ENCODE measurements at regions not wholly inside any gene's neighbourhood (a gene's known extent, or its start where the extent isn't known, plus 50 kb on each side); places are given as distances from the start of the nearest gene placed in this dataset.

- Histone ChIP-seq H2AFZ (ENCODE audit: low read depth, low read length) (no peak overlapping the region), H4K20me1 (ENCODE audit: insufficient read depth, low read length) (no peaks in the 10 kb centered on the region), H3K36me3 (replicated peaks; ENCODE audit: low read depth, low read length) (no peaks in the 10 kb centered on the region), H3K4me2 (ENCODE audit: low read length) (no peak overlapping the region), H3K27me3 (ENCODE audit: low read depth, low read length) (no peaks in the 10 kb centered on the region), H3K9ac (ENCODE audit: low read length) (no peak overlapping the region), H3K79me2 (ENCODE audit: low read length) (no peaks in the 10 kb centered on the region), H3K4me3 (ENCODE audit: low read length) (no peak overlapping the region), H3K27ac (ENCODE audit: low read length) (no peak overlapping the region), H3K4me1 (ENCODE audit: low read length) (no peaks in the 10 kb centered on the region), H3K9me3 (ENCODE audit: insufficient read depth, low read length) (no peaks in the 10 kb centered on the region)
- TF ChIP-seq CTCF (IDR thresholded peaks at IDR 0.05; ENCODE audit: low read depth, low read length) (no peak), EZH2phosphoT487 (IDR thresholded peaks at IDR 0.05; ENCODE audit: low read depth) (no peak)
Observed at GRCh38 chrY:15162211-15162610, 637.9 kb downstream of the NLGN4Y start.

- Histone ChIP-seq H2AFZ (ENCODE audit: low read depth, low read length) (no peak overlapping the region), H3K4me3 (ENCODE audit: low read length) (no peak overlapping the region), H3K27ac (ENCODE audit: low read length) (no peak overlapping the region), H4K20me1 (ENCODE audit: insufficient read depth, low read length) (no peaks in the 10 kb centered on the region), H3K4me1 (ENCODE audit: low read length) (no peaks in the 10 kb centered on the region; the same call in 1 of the 2 replicates), H3K79me2 (ENCODE audit: low read length) (no peaks in the 10 kb centered on the region), H3K4me2 (ENCODE audit: low read length) (no peak overlapping the region), H3K36me3 (replicated peaks; ENCODE audit: low read depth, low read length) (no peaks in the 10 kb centered on the region), H3K27me3 (ENCODE audit: low read depth, low read length) (no peaks in the 10 kb centered on the region), H3K9me3 (ENCODE audit: insufficient read depth, low read length) (no peaks in the 10 kb centered on the region), H3K9ac (ENCODE audit: low read length) (no peak overlapping the region)
- TF ChIP-seq CTCF (IDR thresholded peaks at IDR 0.05; ENCODE audit: low read depth, low read length) (no peak), EZH2phosphoT487 (IDR thresholded peaks at IDR 0.05; ENCODE audit: low read depth) (no peak)
Observed at GRCh38 chrY:15179890-15180289, 655.6 kb downstream of the NLGN4Y start.

- no peaks in the 10 kb centered on the region for H3K9me3 ChIP-seq (ENCODE audit: insufficient read depth, low read length)
- H3K79me2 ChIP-seq (ENCODE audit: low read length), result no peaks in the 10 kb centered on the region
- no peaks in the 10 kb centered on the region for H3K36me3 ChIP-seq (replicated peaks; ENCODE audit: low read depth, low read length)
- TF ChIP-seq CTCF (IDR thresholded peaks at IDR 0.05; ENCODE audit: low read depth, low read length) (peak; percentile 41), EZH2phosphoT487 (IDR thresholded peaks at IDR 0.05; ENCODE audit: low read depth) (no peak)
- no peaks in the 10 kb centered on the region for H4K20me1 ChIP-seq (ENCODE audit: insufficient read depth, low read length)
- no peaks in the 10 kb centered on the region for H3K27me3 ChIP-seq (ENCODE audit: low read depth, low read length)
- H3K9ac ChIP-seq (ENCODE audit: low read length), result no peak overlapping the region
- H3K4me1 ChIP-seq (ENCODE audit: low read length), result 0 out of 2 replicates have a peak, but pooled peaks cover 4% of the 10 kb centered on the region
- H3K4me3 ChIP-seq (ENCODE audit: low read length), result no peak overlapping the region
- H3K4me2 ChIP-seq (ENCODE audit: low read length), result no peak overlapping the region
- no peak overlapping the region for H3K27ac ChIP-seq (ENCODE audit: low read length)
- H2AFZ ChIP-seq (ENCODE audit: low read depth, low read length), result no peak overlapping the region
Observed at GRCh38 chrY:15229056-15229455, 704.7 kb downstream of the NLGN4Y start.

GRCh38 chrY:15239596-15240132 is 715.3 kb downstream of the NLGN4Y start:
- no peaks in the 10 kb centered on the region for H3K79me2 ChIP-seq (ENCODE audit: low read length)
- H3K4me3 ChIP-seq (ENCODE audit: low read length), result no peak overlapping the region
- H3K9ac ChIP-seq (ENCODE audit: low read length), result no peak overlapping the region
- H2AFZ ChIP-seq (ENCODE audit: low read depth, low read length), result no peak overlapping the region
- TF ChIP-seq CTCF (IDR thresholded peaks at IDR 0.05; ENCODE audit: low read depth, low read length) (no peak), EZH2phosphoT487 (IDR thresholded peaks at IDR 0.05; ENCODE audit: low read depth) (no peak)
- H3K27me3 ChIP-seq (ENCODE audit: low read depth, low read length), result no peaks in the 10 kb centered on the region
- H3K4me2 ChIP-seq (ENCODE audit: low read length), result no peak overlapping the region
- H3K27ac ChIP-seq (ENCODE audit: low read length), result no peak overlapping the region
- H3K9me3 ChIP-seq (ENCODE audit: insufficient read depth, low read length), result no peaks in the 10 kb centered on the region
- no peaks in the 10 kb centered on the region for H4K20me1 ChIP-seq (ENCODE audit: insufficient read depth, low read length)
- H3K4me1 ChIP-seq (ENCODE audit: low read length), result no peaks in the 10 kb centered on the region
- no peaks in the 10 kb centered on the region for H3K36me3 ChIP-seq (replicated peaks; ENCODE audit: low read depth, low read length)
